Activated effector memory CD4-positive, alpha-beta T cell treated with anti-CD3 and anti-CD28 coated beads, Interleukin-2, amount 50 U/mL, for 16 hours (primary cell): ENCODE measurements at regions not wholly inside any gene's neighbourhood (a gene's known extent, or its start where the extent isn't known, plus 50 kb on each side); places are given as distances from the start of the nearest gene placed in this dataset.

Source experiments
- DNase-seq: peaks from one replicate; pipeline ENCODE4 v3.0.0-alpha.2; 2020

GRCh38 chr6:105954148-105954547 lies 132.0 kb upstream of the PRDM1 start:
- DNase-seq: no peak

- DNase-seq: no peak
These were observed 133.1 kb upstream of the PRDM1 start for GRCh38 chr6:105952772-105953690.

- DNase-seq: no peak
These were observed 133.8 kb upstream of the PRDM1 start for GRCh38 chr6:105952326-105952725.

- no peak for DNase-seq
These were observed 134.8 kb upstream of the PRDM1 start for GRCh38 chr6:105951322-105951721.

- DNase-seq: no peak
These were observed 136.3 kb upstream of the PRDM1 start for GRCh38 chr6:105949869-105950268.

GRCh38 chr6:105943514-105943913 lies 142.6 kb upstream of the PRDM1 start:
- no peak for DNase-seq

GRCh38 chr6:105941621-105942412 lies 144.3 kb upstream of the PRDM1 start:
- no peak for DNase-seq

GRCh38 chr6:105940990-105941389 lies 145.1 kb upstream of the PRDM1 start:
- DNase-seq: no peak

- no peak for DNase-seq
These were observed 149.2 kb upstream of the PRDM1 start for GRCh38 chr6:105936972-105937371.

- DNase-seq: no peak
These were observed 150.7 kb upstream of the PRDM1 start for GRCh38 chr6:105935416-105935815.

GRCh38 chr6:105934708-105935107 lies 151.4 kb upstream of the PRDM1 start:
- DNase-seq: no peak

- DNase-seq: no peak
These were observed 153.7 kb upstream of the PRDM1 start for GRCh38 chr6:105932440-105932839.

- DNase-seq: no peak
These were observed 156.5 kb upstream of the PRDM1 start for GRCh38 chr6:105929626-105930025.

GRCh38 chr6:105926318-105926717 lies 159.8 kb upstream of the PRDM1 start:
- no peak for DNase-seq

- no peak for DNase-seq
These were observed 160.4 kb upstream of the PRDM1 start for GRCh38 chr6:105925706-105926105.

- no peak for DNase-seq
These were observed 164.4 kb upstream of the PRDM1 start for GRCh38 chr6:105921781-105922180.

- DNase-seq: no peak
These were observed 166.1 kb upstream of the PRDM1 start for GRCh38 chr6:105920071-105920470.

GRCh38 chr6:105917038-105917695 lies 169.0 kb upstream of the PRDM1 start:
- no peak for DNase-seq

- DNase-seq: no peak
These were observed 175.0 kb upstream of the PRDM1 start for GRCh38 chr6:105911106-105911629.

- no peak for DNase-seq
These were observed 177.0 kb upstream of the PRDM1 start for GRCh38 chr6:105909106-105909505.

GRCh38 chr6:105907991-105908390 lies 178.1 kb upstream of the PRDM1 start:
- DNase-seq: no peak

GRCh38 chr6:105907301-105907700 lies 178.8 kb upstream of the PRDM1 start:
- no peak for DNase-seq

GRCh38 chr6:105902401-105903031 lies 183.6 kb upstream of the PRDM1 start:
- DNase-seq: no peak
